HG02870 (cell line): ENCODE measurements at regions not wholly inside any gene's neighbourhood (a gene's known extent, or its start where the extent isn't known, plus 50 kb on each side); places are given as distances from the start of the nearest gene placed in this dataset.

Experiments used
- ATAC-seq: cut with Tn5 transposase; IDR thresholded peaks from one replicate; pipeline ENCODE4 v1.9.1; 2021; ENCODE audit warnings: mild to moderate bottlenecking, moderate library complexity; ENCODE audit not compliant: unreplicated experiment

DNA sequence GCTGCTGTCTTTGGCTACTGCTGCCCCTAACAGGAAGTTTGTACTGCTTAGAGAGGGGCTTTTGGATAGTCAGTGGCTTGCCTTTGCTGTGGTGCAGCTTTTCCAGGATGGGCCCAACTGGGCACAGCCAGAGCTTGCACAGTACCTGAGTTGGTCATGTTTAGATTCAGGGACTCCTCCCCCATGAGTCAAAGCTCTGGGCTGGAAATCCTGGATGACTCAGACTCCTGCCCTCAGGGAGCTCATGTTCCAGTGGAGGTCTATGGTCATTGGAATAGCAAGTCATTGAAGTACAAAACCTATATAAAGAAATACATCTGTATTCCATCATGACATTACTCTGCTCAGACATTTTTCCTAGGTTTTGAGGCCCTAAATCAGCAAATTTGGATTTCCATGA, 66.7 kb upstream of the PJA1 start:
- ATAC-seq, result no peak

DNA sequence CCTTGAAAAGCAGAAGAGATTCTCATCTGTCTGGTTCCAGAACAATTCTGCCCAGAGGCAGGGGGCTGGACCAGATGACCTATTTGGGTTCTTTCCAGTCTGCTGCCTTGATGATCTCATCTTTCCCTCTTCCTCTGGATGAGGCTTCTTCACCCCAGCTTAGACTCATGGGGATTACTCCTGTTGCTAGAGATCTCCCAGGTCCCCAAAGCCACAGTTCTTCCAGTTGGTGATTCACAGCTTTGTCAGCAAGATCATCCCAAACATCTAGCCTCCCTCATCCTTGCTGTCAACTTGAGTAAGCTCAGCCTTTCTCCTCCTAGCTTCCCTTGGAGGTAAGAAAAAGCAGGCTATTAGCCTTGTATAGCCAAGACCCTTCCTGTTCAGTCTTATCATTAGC, 64.2 kb upstream of the PJA1 start:
- ATAC-seq, result no peak

DNA sequence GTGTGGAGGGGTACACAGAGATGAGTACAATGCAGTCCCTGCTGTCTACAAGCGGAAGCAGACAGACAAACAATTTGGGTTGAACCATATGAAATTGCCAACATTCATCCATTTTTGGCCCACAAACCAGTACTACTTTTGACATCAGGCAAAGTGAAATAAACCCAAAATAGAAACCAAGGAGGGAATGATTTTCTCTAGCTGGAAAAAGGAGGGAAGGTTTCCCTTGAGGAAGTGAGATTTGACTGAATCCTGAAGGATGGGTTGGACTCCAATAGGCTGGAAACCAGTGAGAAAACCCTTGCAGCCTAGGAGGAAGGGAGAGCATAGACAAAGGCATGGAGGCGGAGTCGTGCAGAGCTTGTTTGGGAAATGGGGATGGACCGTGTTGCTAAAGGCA, 63.5 kb upstream of the PJA1 start:
- no peak for ATAC-seq

DNA sequence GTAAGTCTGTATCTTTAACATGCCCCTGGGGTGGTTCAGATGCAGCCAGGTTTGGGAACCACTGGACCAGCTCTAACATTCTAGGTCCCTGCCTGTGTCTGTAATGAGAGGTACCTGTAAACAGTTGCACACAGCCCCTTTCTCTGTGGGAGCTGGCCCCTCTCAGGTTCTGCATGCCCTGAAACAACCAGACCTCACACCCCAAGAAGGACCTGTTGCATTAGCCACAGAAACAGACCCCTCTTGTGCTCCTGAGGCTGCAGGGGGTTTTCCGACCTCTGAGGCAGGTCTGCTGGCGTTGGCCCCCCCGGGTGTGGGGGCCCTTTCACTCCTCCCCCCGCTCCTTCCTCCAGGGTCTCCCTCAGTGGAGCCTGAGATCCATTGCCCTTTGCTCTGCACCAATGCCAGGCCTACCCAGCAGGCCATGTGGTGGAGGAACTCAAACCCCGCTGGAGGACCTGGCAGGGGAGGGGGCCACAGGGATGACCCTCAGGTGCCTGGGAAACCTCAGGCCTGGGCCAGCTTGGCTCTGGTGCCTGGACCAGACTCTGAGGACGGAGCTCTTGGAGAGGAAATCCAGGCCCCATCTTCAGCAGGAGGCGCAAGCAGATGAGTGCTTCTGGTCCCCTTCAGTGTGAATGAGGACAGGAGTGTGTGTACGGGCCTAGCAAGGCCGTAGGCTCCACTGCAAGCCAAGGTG, 61.4 kb upstream of the PJA1 start:
- ATAC-seq, result no peak

- ATAC-seq, result peak; percentile 58
Observed at GRCh38 chrX:69222103-69223090, 57.1 kb upstream of the PJA1 start.

DNA sequence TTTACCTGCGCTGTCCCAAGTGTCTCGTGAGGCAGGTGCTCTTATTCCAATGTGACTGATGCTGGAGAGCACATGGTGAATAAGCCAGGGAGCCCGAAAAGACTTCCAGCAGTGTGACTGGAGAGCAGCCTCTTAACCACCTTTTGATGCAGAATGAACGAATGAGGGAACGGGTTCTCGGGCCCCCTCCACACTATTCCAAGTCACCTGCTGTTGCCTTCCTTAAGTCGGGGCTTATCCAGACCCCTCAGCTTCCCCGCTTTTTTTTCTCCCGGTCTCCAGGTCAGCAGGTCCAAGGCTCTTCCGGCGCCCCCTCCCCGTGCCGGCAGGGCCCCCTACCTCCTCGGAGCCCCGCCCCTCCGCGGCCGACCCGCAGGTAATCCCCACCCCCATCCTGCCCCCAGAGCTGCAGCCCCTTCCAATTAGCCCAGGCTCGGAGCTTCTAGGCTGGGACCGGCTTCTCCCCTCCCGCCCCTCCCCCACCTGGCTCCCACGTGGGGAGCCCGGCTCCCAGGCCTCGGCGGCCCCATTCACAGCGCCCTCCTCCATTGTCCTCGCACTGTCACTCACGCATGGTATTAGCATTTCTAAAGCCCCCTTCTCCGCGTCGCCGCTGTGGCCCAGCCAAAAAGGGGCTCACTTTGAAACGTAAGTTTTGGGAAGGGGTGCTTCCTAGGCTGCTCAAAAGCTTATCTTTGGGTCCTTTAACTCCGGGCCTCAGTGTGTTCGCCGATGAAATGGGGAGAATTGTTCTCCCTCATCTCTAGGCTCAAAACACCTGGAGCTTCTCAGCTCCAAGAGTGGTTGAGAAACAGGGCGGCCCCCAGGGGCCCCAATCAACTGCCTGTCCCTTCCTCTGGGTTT, 56.2 kb upstream of the PJA1 start:
- peak; percentile 19 for ATAC-seq

- no peak for ATAC-seq
Observed at GRCh38 chrX:69218407-69218997, 53.2 kb upstream of the PJA1 start.

- no peak for ATAC-seq
Observed at GRCh38 chrX:69216911-69217310, 51.7 kb upstream of the PJA1 start.

DNA sequence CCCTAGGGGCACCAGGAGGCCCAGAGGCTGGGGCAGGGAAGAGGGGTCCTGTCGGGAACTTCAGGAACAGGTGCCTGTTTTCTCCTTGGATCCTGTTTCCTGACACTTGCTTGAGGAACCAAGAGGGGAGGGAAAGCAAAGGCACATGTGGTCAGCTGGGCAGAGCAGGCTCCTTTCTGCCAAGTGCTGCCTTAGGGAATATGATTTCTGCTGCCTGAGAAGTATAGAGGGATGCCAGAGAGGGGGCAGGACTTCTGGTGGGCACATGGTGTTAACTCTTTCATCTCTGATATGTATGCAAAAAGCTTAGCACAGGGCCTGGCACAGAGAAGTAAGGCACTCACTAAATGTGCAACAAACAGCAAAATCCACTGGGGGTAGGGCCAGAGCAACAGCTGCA, 51.2 kb upstream of the PJA1 start:
- no peak for ATAC-seq

DNA sequence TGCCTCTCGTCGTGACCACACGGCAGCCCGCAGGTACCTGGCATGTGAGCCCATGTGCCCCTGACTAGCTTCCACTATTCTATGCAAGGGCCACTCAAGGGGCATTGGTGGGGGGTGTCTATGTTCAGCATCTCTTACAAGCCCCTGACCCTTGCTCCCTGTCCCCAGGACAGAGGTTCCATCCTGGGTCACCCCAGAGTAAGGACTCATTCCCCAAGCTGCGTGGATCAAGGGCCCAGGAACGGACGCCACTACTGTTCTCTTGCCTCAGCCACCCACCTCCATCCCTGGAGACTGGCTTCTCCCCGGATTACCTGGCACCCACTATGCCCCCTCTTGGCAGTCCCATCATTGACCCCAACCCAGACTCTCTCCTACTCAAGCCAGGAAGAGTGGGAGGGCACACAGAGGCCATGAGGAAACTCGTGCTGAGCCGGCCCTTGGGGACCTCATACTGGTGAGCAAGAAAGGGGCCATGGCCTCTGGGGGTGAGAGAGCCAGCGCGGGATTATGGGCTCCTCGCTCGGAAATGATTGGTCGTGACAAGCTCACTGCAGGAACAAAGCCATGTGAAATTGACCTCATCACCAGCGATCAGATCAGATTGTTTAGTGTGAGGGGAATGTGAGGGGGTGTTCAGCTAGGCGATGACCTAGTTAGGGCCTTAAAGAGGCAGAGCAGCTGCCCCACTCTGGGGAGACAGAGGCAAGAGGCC, 50.1 kb upstream of the PJA1 start:
- no peak for ATAC-seq
